ENCODE measurements at regions not wholly inside any gene's neighbourhood (a gene's known extent, or its start where the extent isn't known, plus 50 kb on each side); places are given as distances from the start of the nearest gene placed in this dataset.

DNA sequence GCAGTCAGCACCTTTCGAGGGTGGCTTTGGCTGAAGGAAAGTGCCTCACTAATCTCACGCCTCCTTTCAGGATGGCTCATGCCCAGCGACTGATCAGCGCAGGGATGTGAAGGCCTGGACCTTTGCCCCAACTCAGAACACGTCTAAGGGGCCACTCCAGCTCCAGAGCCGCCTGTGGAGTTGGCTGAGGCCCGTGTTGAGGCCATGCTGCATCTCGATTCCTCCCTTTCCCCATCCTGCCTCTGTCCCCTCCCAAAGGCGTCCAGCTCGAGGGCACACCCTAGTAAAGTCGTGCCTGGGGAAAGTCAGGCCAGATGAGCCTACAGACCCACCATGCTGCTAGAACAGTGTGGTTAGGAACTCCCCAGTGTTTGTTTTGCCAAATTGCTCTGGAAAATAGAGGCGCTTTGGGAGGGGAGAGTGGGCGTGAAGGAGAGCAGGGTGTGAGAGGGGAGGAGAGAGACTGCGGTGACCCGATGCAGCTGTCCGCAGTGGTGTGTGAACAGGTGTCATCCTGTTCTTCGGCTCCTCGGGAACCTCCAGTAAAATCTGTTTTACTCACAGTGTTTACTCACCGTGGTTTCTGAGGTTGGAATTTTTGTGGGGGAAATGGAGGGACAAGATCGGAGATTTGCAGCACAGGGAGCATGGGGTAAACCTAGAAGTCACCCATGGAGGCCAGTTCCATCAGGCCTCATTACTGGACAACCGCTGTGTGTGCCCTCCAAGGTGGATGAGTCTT lies 85.0 kb upstream of the PMEPA1 start:
- DNase-seq, result no peak

DNA sequence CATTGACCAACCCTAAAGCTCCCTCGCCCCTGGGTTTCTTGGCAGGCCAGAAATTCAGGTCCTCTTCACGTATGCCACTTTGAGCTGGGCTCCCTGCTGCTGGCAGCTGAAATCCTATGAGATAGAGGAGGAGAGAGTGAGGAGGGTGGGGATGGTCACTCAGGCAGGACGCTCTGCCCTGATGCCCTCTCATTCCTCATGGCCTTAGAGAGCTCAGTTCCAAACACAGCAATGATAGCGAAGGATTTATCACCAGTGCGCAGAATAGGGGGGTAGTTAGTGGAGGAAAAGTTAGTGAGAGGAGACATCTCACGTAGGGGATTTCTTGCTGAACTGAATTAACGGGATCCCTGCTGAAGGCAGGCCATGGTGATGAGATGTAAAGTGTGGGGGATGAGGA lies 84.2 kb upstream of the PMEPA1 start:
- DNase-seq, result no peak

GRCh38 chr20:57793421-57793820 lies 83.6 kb upstream of the PMEPA1 start:
- DNase-seq, result no peak

- no peak for DNase-seq
Observed at GRCh38 chr20:57792386-57793080, 82.7 kb upstream of the PMEPA1 start.

DNA sequence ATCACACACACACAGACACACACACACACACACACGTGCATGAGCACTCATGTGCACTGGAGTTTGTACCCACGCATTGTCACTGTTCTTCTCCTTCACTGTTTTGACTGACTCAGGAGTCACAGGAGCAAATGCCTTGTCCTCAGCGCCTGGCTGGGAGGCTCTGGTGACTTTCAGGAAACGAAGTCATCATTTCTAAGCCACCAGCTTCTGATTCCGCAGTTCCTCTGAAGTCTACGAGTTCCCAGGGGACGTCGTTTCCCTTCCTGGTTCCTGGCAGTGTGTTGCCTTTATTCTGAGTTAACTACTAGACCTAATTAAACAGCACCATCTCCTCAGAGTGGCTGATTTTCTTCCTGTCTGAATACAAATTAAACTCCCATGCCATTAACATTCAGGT lies 82.2 kb upstream of the PMEPA1 start:
- no peak for DNase-seq

GRCh38 chr20:57791178-57791962 lies 81.6 kb upstream of the PMEPA1 start:
- DNase-seq, result no peak

DNA sequence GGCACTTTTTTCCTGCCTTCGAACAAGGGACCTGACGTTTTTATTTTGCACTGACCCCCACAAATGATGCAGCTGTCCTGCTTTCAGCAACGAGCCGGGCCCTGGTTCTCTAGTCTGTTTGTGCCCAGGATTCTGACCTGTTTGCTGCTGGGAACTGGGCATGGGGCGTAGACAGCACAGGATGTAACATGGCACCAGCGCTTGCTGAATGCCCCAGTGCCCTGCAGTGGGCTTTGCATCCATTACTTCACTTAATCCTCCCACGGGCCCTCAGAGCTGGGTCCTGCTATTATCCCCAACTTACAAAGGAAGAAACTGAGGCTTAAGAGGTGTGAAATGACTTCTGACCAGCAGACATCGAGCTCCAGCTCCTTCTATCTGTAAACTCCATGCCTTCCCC lies 80.4 kb upstream of the PMEPA1 start:
- DNase-seq, result no peak

GRCh38 chr20:57788936-57789613 lies 79.3 kb upstream of the PMEPA1 start:
- DNase-seq, result no peak

DNA sequence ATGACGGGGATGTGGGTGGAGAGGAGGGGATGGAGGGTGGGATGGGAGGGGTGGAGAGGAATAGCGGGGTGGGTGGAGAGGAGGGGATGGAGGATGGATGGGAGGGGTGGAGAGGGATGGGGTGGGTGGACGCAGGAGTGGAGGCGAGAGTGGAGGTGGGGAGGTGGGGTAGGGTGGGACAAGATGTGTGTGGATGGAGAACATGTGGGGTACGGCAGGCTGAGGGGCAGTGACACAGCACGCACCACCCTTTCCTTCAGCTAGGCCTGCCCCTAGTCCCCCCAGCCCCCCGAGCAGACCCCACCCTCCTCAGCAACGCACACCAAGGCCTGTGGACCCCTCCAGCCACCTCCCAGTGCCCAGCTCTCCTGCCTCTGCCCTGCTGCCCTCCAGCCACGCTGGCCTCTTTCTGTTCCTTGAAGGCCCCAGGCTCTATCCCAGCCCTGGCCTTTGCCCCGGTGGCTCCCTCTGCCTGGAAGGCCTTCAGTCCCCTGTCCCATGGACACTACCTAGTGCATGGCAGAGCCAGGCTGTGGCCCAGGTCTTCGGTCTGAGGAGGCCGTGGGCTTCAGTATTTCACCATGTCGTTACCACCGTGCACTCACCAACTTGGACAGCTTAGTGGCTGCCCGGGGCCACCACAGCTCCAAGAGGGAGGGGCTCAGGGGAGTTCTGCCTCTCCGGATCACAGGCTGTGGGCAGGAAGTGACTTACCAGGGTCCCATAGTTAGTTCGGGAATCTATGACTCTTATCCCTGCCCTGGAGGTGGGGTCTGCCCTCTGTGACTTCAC lies 78.4 kb upstream of the PMEPA1 start:
- DNase-seq, result no peak

DNA sequence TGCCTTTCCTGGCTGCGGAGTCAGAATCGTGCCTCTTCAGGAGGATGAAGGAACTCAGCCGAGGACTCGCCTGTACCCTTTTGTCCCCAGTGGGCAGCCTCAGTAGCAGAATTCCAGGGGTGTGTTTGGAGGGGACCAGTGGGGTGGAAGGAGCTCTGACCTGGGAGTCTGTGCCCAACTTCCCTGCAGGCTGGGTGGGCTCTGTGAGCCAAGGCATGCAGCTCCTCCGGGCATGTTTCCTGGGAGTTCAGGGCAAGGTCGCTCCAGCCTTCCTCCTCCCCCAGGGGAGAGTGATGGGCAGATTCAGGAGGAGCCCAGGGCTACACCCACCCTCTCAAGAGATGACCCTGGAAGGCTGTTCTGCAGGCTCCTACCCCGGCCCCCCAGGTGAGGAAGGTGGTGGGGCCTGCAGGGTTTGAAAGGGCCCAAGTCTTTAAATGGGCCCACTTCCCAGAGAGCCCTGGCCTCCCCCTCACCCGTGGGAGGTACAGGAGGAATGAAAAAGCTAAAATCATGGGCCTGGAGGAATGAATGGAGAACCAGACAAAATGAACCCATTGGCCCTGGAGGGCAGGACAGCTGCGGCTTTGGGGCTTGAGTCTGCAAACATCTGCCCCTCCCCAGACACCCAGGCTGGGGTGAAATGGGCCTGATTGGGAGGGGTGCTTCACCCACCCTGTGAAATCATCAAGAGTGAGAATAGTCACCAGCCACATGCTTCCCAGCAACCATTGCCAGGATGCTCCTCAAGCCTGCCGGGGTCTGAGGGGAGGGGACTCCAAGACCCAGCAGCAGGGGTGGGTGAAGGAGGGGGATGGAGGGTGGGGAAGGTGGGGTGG lies 77.6 kb upstream of the PMEPA1 start:
- DNase-seq, result no peak

GRCh38 chr20:57786304-57786932 lies 76.6 kb upstream of the PMEPA1 start:
- DNase-seq, result no peak

GRCh38 chr20:57785720-57786119 lies 75.9 kb upstream of the PMEPA1 start:
- DNase-seq, result no peak

- no peak for DNase-seq
Observed at GRCh38 chr20:57785061-57785460, 75.2 kb upstream of the PMEPA1 start.

GRCh38 chr20:57783956-57784837 lies 74.4 kb upstream of the PMEPA1 start:
- DNase-seq, result no peak

DNA sequence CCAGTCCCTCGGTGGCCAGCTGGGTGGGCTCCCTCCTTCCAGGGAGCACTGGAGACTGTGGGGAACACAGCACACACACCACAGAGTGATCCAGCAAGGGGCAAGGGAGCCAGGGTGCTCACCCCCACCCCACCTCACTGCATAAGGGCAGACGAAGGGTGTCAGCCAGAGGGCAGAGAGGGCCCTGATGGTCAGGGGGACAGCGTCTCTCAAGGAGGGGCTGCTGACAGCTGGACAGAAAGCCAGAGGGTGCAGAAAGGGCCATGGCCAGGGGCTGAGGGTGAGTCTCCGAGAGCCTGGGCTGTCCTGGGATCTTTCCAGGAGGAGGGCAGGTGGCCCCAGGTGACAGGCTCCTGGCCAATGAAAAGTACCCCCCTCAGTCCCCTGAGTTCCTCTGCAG lies 73.4 kb upstream of the PMEPA1 start:
- DNase-seq, result no peak

DNA sequence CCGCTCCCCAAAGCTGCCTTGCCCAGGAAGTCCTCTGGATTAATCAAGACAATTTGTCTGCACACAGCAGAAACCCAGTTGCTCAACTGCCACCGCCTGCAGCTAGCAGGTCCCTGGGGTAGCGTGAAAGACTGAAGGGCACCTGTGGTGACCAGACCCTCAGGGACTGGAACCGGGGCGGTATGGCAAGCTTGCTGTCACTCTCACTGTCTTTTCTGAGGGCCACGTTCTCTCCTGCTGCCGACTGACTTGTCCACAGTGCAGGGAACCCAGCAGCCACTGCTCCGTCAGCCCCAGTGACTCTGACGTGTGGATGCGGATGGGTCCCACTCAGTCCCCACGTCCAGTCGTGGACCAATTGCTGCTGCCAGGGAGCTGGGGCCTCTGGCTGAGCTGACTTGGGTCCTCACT lies 72.8 kb upstream of the PMEPA1 start:
- no peak for DNase-seq

DNA sequence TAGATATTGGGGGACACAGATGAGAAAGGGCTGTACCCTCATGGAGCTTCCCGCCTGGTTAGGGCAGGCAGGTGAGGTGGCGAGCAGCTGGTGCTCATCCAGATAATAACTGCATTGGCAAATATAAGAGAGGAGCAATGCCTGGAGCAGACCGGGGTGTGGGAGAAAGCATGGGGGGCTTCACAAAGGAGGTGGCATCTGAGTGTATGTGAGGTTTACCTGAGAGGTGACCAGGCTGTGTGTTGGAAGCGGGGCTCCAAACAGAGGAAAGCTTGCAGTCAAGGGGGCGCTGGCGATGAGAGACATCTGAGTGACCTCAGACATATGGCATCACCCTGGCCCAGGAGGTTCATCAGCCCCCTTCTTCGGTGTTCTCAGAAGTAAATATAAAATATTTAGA lies 72.1 kb upstream of the PMEPA1 start:
- DNase-seq, result no peak

DNA sequence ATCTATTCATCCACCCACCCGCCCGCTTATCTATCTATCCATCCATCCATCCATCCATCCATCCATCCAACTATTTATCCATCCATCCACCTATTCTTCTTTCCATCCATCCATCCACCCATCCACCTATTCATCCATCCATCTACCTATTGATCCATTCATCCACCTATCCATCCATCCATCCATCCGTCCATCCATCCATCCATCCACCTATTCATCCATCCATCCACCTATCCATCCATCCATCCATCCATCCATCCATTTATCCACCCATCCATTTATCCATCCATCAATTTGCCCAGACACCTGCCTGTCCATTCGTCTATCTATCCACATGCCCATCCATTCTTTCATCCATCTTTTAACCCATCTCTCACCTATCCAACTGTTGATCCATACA lies 71.1 kb upstream of the PMEPA1 start:
- DNase-seq, result no peak

- no peak for DNase-seq
Observed at GRCh38 chr20:57780398-57780797, 70.6 kb upstream of the PMEPA1 start.
